HG03460 (cell line): ENCODE measurements at regions not wholly inside any gene's neighbourhood (a gene's known extent, or its start where the extent isn't known, plus 50 kb on each side); places are given as distances from the start of the nearest gene placed in this dataset.
"Not testable (repeated sequence)": the region's sequence is repeated elsewhere in the genome, so short reads cannot be mapped to it uniquely, and the experiment has no call there.

Experiments
- ATAC-seq: cut with Tn5 transposase; IDR thresholded peaks from one replicate; pipeline ENCODE4 v1.9.1; 2021; ENCODE audit not compliant: unreplicated experiment

GRCh38 chr7:41579961-41580935 is 122.6 kb downstream of the INHBA start:
- ATAC-seq = no peak

GRCh38 chr7:41578700-41579099 is 124.2 kb downstream of the INHBA start:
- no peak for ATAC-seq

GRCh38 chr7:41576166-41576565 is 126.7 kb downstream of the INHBA start:
- no peak for ATAC-seq

GRCh38 chr7:41574377-41574776 is 128.5 kb downstream of the INHBA start:
- no peak for ATAC-seq

- ATAC-seq = no peak
Measured at GRCh38 chr7:41573862-41574261, 129.0 kb downstream of the INHBA start.

GRCh38 chr7:41573443-41573842 is 129.4 kb downstream of the INHBA start:
- no peak for ATAC-seq

GRCh38 chr7:41573015-41573414 is 129.9 kb downstream of the INHBA start:
- ATAC-seq = no peak

- no peak for ATAC-seq
Measured at GRCh38 chr7:41571573-41571972, 131.3 kb downstream of the INHBA start.

- ATAC-seq = no peak
Measured at GRCh38 chr7:41570766-41571165, 132.1 kb downstream of the INHBA start.

GRCh38 chr7:41568135-41568534 is 134.8 kb downstream of the INHBA start:
- ATAC-seq = no peak

GRCh38 chr7:41567731-41568114 is 135.2 kb downstream of the INHBA start:
- ATAC-seq = no peak

- ATAC-seq = no peak
Measured at GRCh38 chr7:41567031-41567730, 135.7 kb downstream of the INHBA start.

- no peak for ATAC-seq
Measured at GRCh38 chr7:41566581-41566980, 136.3 kb downstream of the INHBA start.

- ATAC-seq = no peak
Measured at GRCh38 chr7:41565655-41566054, 137.2 kb downstream of the INHBA start.

GRCh38 chr7:41559426-41559825 is 143.5 kb downstream of the INHBA start:
- no peak for ATAC-seq

- no peak for ATAC-seq
Measured at GRCh38 chr7:41554481-41554880, 148.4 kb downstream of the INHBA start.

- not testable (repeated sequence) for ATAC-seq
Measured at GRCh38 chr7:41550046-41550445, 152.8 kb downstream of the INHBA start.

- ATAC-seq = no peak
Measured at GRCh38 chr7:41544241-41544640, 158.6 kb downstream of the INHBA start.

- no peak for ATAC-seq
Measured at GRCh38 chr7:41540601-41541000, 162.3 kb downstream of the INHBA start.

- ATAC-seq = no peak
Measured at GRCh38 chr7:41538810-41539724, 163.8 kb downstream of the INHBA start.
